NOMO-1 treated with dmso at 0.1 percent for 144 hours (cell line): ENCODE measurements at regions not wholly inside any gene's neighbourhood (a gene's known extent, or its start where the extent isn't known, plus 50 kb on each side); places are given as distances from the start of the nearest gene placed in this dataset.
"Not testable (repeated sequence)": the region's sequence is repeated elsewhere in the genome, so short reads cannot be mapped to it uniquely, and the experiment has no call there.

Source experiments
- DNase-seq: peaks from one replicate; lab custom pipeline; 2025; ENCODE audit not compliant: unreplicated experiment; lab: John Stamatoyannopoulos, UW

- DNase-seq = no peak
Measured at GRCh38 chr10:17538941-17539340, 78.2 kb downstream of the HACD1 start.

- DNase-seq = no peak
Measured at GRCh38 chr10:17537281-17537680, 79.9 kb downstream of the HACD1 start.

GRCh38 chr10:17536221-17536620 lies 81.0 kb downstream of the HACD1 start:
- DNase-seq = no peak

GRCh38 chr10:17533731-17534130 lies 79.3 kb upstream of the ST8SIA6 start:
- no peak for DNase-seq

- DNase-seq = peak; percentile 41
Measured at GRCh38 chr10:17528306-17528862, 74.0 kb upstream of the ST8SIA6 start.

- peak; percentile 70 for DNase-seq
Measured at GRCh38 chr10:17527514-17528146, 73.2 kb upstream of the ST8SIA6 start.

GRCh38 chr10:17526571-17526970 lies 72.2 kb upstream of the ST8SIA6 start:
- peak; percentile 5 for DNase-seq

- DNase-seq = no peak
Measured at GRCh38 chr10:17523917-17524316, 69.5 kb upstream of the ST8SIA6 start.

- no peak for DNase-seq
Measured at GRCh38 chr10:17523246-17523753, 68.9 kb upstream of the ST8SIA6 start.

- DNase-seq = not testable (repeated sequence)
Measured at GRCh38 chr10:17522269-17522668, 67.9 kb upstream of the ST8SIA6 start.

GRCh38 chr10:17519457-17519856 lies 65.1 kb upstream of the ST8SIA6 start:
- DNase-seq = no peak

GRCh38 chr10:17518338-17518737 lies 63.9 kb upstream of the ST8SIA6 start:
- DNase-seq = no peak

- no peak for DNase-seq
Measured at GRCh38 chr10:17516376-17516775, 62.0 kb upstream of the ST8SIA6 start.

GRCh38 chr10:17512341-17513001 lies 58.1 kb upstream of the ST8SIA6 start:
- DNase-seq = no peak

- peak; percentile 66 for DNase-seq
Measured at GRCh38 chr10:17510242-17510908, 56.0 kb upstream of the ST8SIA6 start.

GRCh38 chr10:17507538-17507937 lies 53.1 kb upstream of the ST8SIA6 start:
- DNase-seq = no peak

GRCh38 chr10:17506856-17507471 lies 52.6 kb upstream of the ST8SIA6 start:
- DNase-seq = no peak

- DNase-seq = no peak
Measured at GRCh38 chr10:17506390-17506789, 52.0 kb upstream of the ST8SIA6 start.

GRCh38 chr10:17504547-17505245 lies 50.3 kb upstream of the ST8SIA6 start:
- DNase-seq = no peak
